ENCODE measurements at regions not wholly inside any gene's neighbourhood (a gene's known extent, or its start where the extent isn't known, plus 50 kb on each side); places are given as distances from the start of the nearest gene placed in this dataset.

DNA sequence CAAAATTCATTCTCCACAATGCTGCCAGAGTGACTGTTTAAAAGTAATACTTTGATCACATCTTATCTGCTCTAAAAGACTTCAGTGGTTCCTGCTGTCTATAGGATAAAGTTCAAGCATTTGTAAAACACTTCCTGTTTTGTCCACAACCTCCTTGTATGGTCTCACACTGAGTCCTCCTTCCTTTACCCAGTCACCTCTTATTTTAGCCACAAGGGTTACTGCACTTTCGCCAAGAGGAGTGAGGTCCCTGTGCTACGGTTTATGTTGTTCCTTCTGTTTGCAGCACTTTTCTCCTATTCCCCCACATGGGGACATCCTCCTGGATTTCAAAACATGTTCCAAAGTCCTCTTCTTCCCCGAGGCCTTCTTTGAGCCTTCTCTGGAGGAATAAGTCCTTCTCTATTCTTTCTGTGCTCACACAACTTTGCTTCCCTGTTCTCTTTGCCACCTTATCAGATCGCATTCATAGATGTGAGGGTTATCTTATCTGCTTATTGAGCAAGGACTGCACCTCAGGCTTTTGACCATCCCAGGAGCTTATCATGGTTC is 112.2 kb upstream of the NABP1 start:
- peak; percentile 81 to 86 for DNase-seq

DNA sequence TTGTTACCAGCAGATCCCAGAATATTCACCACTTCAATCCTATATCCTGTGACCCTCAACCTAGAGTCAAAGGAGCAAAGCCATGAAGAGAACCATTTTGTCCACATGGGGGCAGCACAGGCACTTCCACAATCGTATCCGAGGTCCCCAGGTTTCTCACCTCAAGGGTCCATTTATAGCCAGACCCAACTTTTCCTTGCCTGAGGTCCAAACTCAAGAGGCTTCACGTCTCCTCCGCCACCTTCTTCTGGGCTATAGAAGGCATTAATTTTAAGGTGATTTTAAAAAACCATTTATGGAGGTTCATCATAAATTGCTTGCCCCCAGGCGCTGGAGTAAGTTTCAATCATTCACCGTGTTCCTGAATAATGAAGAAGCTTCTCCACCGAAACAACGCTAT is 111.6 kb upstream of the NABP1 start:
- DNase-seq, result peak; percentile 48 to 75

DNA sequence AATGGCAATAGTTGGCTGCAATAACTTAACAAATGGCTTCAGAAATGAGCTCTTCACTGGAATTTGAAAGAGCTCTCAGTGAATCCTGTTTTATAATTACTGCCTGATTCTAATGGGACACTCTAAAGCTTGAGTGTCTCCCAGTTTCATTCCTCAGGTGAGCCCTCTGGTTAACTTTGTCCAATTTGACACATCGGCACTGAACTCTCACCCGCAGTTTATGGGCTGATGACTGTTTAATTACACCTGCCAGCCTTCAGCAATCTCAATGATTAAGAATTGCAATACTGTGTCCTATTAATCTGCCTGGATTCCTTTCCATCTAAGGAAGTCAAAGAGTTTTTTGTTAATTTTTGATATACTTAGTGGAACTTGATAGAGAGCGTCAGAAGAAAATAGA is 110.7 kb upstream of the NABP1 start:
- no peak for DNase-seq

DNA sequence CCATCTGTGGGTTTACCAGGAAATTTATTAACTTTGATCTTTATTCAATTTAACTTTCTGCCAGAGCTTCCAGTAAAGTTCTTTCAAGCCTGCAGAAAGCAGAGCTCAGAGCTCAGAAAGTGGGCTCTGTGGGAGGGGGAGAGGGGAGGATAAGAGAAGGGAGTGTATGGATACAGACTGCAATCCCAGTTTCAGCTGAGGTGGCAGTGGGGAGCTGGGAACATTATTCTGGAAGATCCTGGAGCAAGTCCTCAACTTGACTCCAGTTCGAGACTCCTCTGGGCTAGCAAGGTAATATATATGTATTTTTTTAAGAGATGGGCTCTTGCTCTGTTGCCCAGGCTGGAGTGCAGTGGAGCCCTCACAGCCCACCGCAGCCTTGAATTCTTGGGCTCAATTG is 108.9 kb upstream of the NABP1 start:
- no peak for DNase-seq

DNA sequence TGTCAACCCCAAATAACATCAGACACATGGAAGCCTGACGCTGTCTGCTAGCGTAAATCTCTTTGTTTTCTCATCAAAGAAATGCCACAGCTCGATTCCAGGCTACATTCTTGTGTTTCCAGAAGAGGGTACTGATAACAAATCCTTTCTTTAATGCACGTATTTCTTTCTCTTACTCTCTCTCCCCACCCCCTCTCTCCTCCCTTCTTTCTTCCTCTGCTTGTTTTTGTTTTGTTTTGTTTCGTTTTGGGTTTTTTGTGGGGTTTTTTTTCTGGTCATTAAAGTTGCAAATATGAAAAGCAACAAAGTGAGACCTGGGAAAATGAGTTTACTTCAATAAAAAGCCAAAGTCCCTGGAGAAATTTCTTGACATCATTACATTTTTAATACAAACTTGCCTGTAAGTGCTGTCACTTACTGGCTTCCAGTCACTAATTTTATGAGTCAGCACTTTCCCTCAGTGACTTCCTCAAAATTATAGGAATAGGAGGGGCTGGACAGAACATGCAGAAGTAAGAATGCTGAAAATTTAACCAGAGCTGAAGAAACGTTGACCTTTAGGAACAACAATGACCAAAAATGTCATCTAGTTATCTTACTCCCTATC is 106.7 kb upstream of the NABP1 start:
- DNase-seq, result peak; percentile 82 to 86

DNA sequence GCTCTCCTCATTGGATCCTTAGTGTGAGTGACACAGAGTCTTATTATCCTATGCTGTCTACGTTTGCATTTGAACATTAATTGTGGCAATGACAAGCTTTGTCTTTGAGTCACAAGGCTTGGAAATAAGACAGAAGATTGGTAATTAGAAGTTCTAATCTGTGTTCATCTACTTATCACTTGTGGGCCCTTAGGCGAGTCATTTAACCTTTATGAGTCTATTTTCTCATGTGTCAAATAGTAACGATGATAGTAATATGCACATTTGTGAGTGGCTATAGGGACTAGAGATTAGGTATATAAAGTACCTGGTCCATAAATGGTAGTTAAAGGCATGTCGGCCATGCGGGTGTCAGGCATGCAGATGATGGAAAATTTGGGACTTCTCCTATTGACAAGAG is 105.6 kb upstream of the NABP1 start:
- no peak for DNase-seq

DNA sequence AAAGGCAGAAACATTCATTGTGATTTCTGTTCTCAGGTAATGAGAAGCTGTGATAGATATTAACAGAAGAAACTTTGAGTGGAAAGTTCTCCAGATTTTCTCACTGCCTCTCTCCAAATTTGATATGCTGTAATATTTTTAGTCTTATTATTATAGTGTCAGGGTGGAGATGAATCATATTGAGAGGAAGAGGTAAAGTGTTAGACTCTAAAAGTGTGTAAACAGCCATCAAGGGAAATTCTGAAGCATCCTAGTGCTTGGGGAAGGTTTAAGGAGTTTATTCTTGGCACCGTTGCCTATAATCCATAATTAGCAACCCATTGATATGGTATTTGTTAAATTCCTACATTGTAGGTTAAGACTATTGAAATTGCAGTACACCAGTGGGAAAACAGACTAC is 104.7 kb upstream of the NABP1 start:
- DNase-seq, result no peak

DNA sequence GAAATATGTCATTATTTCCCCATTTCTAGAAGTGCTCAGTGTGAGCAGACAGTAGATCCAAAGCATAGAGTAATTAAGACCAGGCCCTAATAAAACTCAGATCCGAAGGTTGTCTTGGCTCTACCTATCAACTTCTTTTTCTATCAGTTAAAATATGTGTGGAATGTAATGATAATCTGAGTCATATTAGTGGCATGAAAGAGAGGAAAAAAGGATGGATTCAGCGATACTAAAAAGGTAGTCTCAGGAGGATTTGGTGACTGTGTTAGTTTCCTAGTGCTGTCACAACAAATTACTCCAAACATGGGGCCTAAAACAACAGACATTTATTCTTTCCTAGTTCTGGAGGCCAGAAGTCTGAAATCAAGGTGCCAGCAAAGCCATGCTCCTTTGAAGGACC is 103.7 kb upstream of the NABP1 start:
- no peak for DNase-seq

DNA sequence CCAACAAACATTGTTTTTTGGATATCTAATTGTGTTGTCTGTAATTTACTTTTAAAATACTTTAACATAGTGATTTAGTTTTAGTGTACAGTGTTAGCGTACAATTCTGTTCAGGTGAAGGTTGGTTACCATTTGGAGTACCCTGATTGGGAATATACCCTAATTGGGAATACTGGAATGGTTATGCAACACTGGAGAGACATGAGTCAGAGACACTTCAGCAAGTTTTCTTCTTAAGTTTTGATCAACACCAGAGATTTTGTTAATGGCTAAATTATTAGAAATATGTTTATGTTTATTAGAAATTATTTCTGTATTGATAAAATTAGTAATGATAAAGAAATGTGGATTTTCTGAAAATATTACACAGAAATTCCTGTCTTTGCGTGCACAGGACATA is 100.3 kb upstream of the NABP1 start:
- no peak for DNase-seq

DNA sequence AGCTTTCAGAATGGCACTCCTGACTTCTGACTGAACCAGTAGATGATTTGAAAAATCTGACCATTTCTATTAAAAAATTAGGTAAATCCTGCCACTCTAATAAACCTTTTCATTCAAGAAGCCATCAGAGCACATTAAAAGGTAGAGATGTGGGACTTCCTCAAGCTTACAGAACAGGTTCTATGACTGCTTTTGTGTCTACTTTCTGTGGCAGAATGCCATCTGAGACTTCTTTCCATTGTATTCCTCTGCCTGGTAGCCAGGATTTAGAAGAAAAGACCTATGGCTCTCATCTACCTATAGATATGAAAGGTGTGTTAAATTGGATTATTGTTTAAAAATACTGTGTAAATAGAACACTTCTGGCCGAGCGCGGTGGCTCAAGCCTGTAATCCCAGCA is 99.9 kb upstream of the NABP1 start:
- DNase-seq, result no peak

DNA sequence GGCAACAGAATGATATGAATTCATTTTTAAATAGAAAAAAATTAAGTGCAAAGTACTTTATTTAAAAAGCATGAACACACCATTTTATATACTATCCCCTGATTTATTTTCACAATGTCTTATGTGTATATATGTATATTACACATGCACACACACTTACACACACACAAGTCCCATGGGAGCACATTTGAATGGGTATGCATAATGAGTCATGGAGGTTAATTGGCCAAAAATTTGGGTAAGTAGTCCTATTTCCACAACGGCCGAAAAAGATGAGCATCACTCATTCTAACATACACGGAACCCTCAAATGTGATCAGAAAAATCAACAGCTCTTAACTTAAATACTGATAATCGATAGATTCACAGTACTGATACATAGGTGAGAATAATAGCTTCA is 97.4 kb upstream of the NABP1 start:
- DNase-seq, result no peak

DNA sequence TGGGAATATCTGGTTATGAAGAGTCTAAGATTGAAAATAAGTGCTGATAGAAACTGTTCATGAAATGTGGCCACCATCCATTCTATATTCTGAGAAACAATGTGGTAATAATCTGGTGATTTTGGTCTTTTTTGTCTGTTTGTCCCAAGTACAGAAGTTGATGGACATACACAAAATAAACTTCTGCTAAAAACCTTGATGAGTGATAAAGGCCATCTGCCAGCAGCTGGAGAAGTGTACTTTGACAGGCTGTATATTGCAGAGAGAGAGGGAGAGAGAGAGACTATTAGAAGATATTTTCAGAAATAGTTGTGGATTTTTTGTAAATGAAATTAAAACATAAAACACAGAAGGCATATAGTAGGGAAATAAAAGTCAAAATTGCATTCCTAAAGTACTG is 96.9 kb upstream of the NABP1 start:
- DNase-seq, result no peak

DNA sequence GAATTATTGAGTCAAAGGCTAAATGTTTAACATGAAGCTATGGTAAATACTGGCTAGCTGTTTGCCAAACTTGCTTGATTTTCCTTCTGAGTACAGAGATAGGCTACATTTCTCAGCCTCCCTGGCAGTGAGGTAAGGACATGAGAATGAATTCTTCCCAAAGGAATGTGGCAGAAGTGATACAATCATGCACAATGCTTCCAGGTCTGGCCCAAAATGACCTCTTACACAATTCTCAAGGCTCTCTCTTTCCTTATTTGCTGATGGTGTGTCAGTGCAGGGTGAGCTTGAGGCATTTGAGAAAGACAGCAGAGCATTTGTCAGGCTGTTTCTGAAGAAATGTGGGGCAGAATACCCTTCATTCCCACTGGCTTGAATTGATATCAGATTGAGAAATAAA is 95.6 kb upstream of the NABP1 start:
- DNase-seq, result no peak

DNA sequence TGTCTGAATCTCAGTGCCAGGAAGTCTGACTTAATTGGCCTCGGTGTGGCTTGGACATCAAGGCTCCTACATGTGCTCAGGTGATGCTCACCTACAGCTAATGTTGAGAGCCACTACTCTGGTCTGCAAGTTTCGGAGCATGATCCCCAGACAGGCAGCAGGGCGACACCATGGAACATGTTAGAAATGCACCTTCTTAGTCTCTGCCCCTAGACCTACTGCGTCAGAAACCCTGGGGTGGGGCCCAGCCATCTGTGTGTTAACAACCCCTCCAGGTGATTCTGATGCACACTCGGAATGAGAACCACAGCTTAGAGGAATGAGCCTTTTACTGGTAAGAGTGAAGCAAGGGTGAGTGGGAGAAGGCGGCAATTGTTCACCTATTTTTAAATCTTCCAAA is 86.9 kb upstream of the NABP1 start:
- no peak for DNase-seq

DNA sequence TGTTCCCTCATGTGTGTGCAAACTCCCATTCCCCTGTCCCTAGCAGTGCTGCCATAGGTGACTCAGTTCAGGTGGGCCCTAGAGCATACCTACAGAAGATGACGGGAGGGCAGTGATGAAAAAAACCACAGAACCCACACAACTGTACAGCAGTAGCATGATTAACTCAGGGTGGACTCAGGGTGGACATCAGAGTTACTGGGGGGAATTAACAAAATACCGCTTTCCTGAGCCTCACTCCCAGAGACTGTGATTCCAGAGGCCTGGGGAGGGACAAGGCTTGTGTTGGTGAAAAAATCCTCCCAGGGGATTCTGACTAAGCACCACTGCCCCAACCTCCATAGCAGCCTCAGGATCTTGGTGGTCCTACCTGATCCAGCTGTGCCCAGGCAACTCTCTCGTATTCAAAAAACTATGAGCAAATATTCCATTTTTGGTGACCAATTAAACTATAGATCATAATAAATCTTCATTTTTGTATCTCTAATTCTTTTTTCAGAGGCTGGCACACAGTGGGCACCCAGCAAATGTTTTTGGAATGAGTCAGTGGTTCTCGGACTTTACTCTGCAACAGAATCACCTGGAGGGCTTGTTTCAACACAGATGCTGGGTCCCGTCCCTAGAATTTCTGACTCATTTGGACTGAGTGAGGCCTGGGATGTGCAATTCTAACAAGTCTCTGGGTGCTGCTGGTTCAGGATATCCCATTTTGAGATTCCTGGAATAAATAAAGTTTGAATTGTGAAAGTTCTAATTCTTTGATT is 84.1 kb upstream of the NABP1 start:
- no peak for DNase-seq

DNA sequence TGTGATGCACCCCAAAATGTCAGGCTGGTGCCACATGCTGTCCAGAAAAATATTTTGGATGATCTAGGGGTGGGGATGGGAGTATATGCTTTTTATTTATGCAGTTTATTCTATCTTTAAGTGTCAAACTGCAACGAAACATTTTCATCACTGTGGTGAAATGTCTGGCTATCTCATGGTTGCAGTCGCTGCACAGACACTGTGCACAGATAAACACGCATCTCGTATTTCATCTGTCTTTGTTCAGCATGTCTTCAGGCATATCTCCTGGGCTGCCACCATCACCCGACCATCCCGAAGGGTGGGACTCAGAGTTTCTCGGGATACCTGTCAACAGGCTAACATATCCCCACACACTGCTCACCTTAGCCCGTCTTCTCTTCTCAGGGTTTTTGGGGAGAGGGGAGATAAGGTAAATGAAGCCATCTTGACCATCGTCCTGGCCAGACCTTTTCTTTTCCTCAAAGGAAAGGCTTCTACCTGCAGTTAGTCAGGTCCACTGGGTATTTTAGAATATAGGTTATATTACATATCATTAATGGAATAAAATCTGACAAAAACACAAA is 80.7 kb upstream of the NABP1 start:
- DNase-seq, result no peak

DNA sequence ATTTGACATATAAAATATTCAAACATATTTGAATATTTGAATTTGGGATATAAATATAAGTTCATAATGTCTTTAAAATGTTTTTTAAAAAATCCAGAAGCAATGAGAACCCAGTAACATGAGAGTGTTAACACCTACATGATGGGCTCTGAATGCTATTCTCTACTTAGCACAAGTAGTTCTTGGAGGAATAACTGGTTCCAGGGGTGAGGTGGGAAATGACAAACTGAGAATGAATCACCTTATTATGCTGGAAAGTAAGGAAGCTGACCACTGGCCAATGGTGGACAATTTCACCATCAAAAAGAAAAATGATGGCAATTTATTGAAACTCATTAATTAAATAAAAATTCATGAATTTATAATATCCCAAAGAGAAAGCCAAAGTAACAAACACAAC is 79.6 kb upstream of the NABP1 start:
- no peak for DNase-seq

DNA sequence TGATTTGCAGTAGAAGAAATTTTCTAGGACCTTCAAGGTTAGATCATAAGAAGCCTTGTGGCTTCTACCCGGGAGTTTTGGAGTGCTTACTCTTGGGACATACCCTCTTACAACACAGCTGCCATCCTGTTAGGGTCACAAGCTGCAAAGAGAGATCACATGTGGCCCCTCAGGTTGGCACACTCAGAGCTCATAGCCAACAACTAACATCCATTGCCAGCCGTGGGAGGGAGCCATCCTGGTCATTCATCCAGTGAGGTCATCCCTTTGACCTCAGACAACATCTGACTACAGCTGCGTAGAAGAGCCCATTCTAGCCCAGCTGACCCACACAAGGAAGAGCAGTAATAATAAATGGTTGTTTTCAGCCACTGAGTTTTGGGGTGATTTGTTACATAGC is 76.9 kb upstream of the NABP1 start:
- DNase-seq, result peak; percentile 36 to 38

DNA sequence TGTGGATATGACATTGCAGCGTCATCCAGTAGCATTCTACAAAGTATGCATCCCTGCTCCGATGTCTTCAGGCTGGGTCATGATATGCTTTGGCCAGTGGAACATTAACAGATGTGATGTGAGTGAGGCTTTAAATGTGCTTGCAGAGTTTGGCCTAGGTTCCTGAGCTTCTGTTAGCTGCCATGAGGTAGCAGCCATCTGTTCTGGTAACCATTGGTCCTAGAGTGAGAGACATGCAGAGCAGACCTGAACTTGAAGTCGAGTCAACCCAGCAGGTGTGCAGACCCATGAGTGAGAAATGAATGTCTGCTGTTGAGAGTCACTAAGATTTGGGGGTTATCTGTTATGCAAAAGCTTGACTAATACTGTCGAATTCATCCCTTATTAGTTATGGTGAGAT is 73.8 kb upstream of the NABP1 start:
- no peak for DNase-seq

DNA sequence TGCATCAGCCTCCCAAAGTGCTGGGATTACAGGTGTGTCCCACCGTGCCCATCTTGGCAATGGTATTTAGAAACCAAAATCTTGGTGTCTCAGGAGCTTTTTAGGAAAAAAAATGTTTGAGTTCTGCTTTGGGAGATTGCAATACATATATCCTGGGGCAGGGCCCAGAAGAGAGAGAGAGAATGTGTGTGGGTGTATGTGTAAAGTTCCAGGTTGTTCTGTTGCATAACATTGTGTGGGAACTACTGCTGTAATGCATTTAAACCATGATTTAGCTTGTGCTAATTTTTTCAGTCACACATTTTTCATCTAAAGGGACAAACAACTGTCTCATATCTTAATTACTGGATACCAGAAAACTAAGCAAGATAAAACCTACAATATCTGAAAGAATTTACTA is 70.8 kb upstream of the NABP1 start:
- DNase-seq, result peak; percentile 17 to 29

DNA sequence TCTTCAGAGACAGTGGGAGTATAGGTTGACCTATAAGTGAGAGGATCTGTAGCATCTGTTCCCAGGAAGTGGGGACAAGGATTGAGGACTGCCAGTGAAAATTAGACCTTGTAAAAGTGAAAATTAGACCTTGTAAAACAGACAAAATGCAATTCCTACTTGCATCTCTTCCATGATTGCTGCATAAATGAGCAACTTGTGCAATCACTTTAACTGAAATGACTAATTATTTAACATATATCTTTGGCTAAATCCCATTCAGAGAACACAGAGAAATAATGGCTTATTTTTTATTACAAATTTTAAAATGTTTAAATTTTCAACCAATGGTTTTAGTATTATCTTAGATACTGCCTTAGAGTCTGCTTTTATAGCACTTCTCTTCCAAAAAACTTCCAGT is 67.2 kb upstream of the NABP1 start:
- DNase-seq, result no peak

DNA sequence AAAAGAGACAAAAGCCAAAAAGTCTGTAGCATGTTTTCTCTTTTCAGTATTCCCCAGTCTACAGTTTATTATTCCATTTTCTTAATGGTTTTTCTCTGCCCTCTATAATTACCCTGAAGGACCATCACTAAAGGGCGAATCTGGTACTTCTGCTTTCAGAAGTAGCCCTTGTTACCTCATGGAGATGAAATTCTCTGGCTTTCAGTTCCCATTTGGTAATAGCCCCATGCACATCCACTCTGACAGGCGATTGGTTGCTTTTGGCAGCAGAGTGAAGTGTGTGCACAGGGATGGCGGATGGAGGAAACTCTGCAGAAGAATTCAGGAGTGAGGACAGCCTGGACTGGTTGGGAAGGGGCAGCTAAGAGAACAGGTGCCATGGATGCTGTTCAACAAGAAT is 66.3 kb upstream of the NABP1 start:
- peak; percentile 30 to 45 for DNase-seq

DNA sequence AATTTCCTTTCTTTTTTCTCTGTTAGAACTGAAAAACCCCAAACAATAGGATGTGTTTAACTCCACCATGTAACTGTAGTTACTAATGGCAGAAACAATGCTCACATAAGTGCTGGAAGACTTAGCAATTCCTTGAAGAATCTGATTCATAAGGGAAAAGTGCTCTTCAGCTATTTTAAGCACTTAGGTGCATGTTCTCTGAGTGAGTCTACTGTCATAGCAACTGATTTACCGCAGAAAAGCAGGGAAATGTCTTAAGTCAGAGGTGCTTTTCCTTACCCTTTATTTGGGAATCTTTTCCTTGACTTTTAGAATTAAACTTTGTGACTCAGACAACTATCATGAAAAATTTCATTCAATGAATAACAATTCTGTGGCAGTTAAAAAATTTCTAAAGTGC is 65.4 kb upstream of the NABP1 start:
- no peak for DNase-seq

DNA sequence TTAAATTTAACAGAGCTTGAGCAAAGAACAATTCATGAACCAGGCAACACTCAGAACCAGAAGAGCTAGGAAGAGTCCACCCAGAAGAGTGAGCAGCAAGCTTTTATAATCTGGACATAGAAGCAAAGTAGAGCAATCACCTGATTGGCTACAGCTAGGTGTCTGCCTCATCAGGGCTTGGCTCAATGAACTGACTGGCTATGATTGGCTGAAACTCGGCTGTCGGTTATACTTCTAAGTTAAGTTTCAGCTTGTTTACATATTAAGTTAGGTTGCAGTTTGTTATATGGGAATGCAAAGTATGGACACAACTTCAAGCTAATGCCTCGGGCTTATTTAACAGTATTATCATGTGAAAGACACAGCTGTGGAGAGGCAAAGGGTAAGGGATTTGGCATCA is 63.2 kb upstream of the NABP1 start:
- DNase-seq, result no peak

DNA sequence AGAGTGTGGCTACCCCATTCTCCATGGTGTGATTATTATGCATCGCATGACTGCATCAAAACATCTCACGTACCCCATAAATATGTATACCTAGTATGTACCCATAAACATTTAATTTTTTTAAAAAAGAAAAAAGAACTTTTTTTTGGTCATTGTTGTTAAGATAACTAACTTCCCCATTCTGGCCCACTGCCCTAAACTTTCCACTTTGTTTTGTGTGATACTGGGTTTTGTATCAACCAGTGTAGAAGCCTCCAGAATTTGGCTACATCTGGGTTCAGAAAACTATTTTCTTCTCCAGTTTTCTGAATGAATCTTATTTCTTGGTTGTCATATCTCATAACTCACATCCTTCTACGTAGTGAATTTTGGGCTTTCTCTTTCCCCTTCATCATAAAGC is 62.3 kb upstream of the NABP1 start:
- no peak for DNase-seq
